Breast epithelium (tissue), 4 donors: ENCODE measurements at regions not wholly inside any gene's neighbourhood (a gene's known extent, or its start where the extent isn't known, plus 50 kb on each side); places are given as distances from the start of the nearest gene placed in this dataset.

ENCODE experiments used
- DNase-seq, 2 donors: peaks; one replicate each; pipeline ENCODE4 v3.0.0-alpha.2; 2019; ENCODE audit warnings: low spot score in 2 of 2
- H3K27ac ChIP-seq, 2 donors: fragments of 200-600 bp; sonication (generic) in 1 of 2; one replicate each; pipeline ENCODE4 v1.5.1; 2016 to 2019; ENCODE audit warnings: mild to moderate bottlenecking in 1 of 2
- H3K27me3 ChIP-seq, 2 donors: fragments of 200-600 bp; sonication (generic) in 1 of 2; one replicate each; pipeline versions ENCODE4 v1.5.1 to v1.6.0; 2017 to 2019; ENCODE audit warnings: control low read depth in 1 of 2, mild to moderate bottlenecking in 1 of 2
- H3K36me3 ChIP-seq: fragments of 200-600 bp; one replicate; pipeline ENCODE4 v1.5.1; 2019
- H3K4me1 ChIP-seq, 2 donors: fragments of 200-600 bp; sonication (generic); one replicate each; pipeline ENCODE4 v1.5.1; 2016 to 2019; ENCODE audit warnings: control low read depth in 1 of 2
- H3K4me3 ChIP-seq, 3 donors: fragments of 200-600 bp; sonication (generic); 1 replicate in 2 of 3; 2 replicates in 1 of 3; pipeline ENCODE4 v1.5.1; 2016 to 2019; ENCODE audit warnings: mild to moderate bottlenecking in 3 of 3, moderate library complexity in 2 of 3
- H3K9me3 ChIP-seq, 2 donors: fragments of 200-600 bp; sonication (generic) in 1 of 2; one replicate each; pipeline ENCODE4 v1.5.1; 2016 to 2019; ENCODE audit warnings: control low read depth in 1 of 2
- POLR2A ChIP-seq: fragments of 450-650 bp; IDR thresholded peaks from one replicate; pipeline ENCODE4 v1.6.1; 2016; ENCODE audit warnings: antibody characterized with exemption, mild to moderate bottlenecking, moderate library complexity
- POLR2AphosphoS5 ChIP-seq, 3 donors: sonication (generic); formaldehyde crosslinking; IDR thresholded peaks; one replicate each; pipeline ENCODE4 v1.6.1; 2017; ENCODE audit warnings: antibody characterized with exemption in 3 of 3
- intact Hi-C: fragments of 100-400 bp; cut with DNase I; formaldehyde crosslinking; loops from one replicate; pipeline ENCODE4 v1.15.1; 2023; ENCODE audit warnings: low total_unique reads
- TF ChIP-seq, protein P1 (sequence below), 3 donors: fragments of 450-650 bp; IDR thresholded peaks; one replicate each; pipeline ENCODE4 v1.5.1; 2016 to 2017; ENCODE audit warnings: antibody characterized with exemption in 3 of 3, mild to moderate bottlenecking in 3 of 3, moderate library complexity in 3 of 3

DNA sequence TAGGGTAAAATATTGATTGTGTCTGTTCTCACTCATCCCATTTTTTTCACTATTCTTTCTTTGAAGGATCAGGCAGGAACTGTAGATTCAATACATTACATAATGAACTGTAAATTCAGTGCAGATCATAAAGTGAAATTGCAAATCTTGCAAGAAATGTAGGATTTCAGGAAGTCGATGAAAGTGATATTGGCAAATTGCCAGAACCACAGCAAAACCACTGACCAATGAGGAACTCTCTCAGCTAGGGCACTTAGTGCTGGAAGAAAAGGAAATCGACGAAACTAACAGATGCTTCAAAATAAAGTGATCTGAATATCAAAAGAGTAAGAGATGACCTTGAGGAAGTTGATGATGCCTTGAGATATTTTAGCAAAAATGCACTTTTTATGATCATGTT lies 157.6 kb downstream of the AACS start:
- no peak for DNase-seq
- peaks cover 0 to 22% of the 10 kb centered on the region in 2 donors for H3K27me3 ChIP-seq
- no peak for TF ChIP-seq POLR2A
- TF ChIP-seq POLR2AphosphoS5 (IDR thresholded peaks at IDR 0.05), result no peak
- peaks cover 0 to 3% of the 10 kb centered on the region in 2 donors for H3K9me3 ChIP-seq
- intact Hi-C loops, result no loop called here
- H3K27ac ChIP-seq, result no peak overlapping the region
- H3K4me1 ChIP-seq, result no peaks in the 10 kb centered on the region
- H3K4me3 ChIP-seq, result no peak overlapping the region
- no peaks in the 10 kb centered on the region for H3K36me3 ChIP-seq

DNA sequence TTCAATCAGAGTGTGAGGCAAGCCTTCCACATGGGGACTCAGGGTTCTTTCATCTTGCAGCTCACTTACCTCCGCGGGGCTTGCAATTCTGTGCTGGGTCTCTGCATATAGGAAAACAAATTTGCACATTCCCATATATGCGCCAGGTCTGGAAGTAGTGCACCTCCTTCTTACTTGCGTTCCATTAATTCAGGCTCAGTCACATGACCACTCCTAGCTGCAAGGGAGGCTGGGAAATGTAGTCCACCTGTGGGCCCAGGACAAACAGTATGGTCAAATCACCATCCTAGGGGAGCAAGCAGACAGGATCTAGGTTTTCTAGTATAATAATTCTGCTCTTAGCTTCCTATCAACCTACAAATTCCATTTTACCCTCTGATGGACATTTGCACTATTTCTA lies 160.4 kb downstream of the AACS start:
- no peak for DNase-seq
- Histone ChIP-seq H3K4me3 (no peak overlapping the region), H3K9me3 (peaks cover 0 to 3% of the 10 kb centered on the region in 2 donors), H3K27me3 (peaks cover 0 to 3% of the 10 kb centered on the region in 2 donors), H3K27ac (no peak overlapping the region), H3K4me1 (no peaks in the 10 kb centered on the region), H3K36me3 (no peaks in the 10 kb centered on the region)
- intact Hi-C loops, result no loop called here
- TF ChIP-seq POLR2AphosphoS5 (IDR thresholded peaks at IDR 0.05), result no peak
- no peak for TF ChIP-seq POLR2A
- TF ChIP-seq, protein P1, sequence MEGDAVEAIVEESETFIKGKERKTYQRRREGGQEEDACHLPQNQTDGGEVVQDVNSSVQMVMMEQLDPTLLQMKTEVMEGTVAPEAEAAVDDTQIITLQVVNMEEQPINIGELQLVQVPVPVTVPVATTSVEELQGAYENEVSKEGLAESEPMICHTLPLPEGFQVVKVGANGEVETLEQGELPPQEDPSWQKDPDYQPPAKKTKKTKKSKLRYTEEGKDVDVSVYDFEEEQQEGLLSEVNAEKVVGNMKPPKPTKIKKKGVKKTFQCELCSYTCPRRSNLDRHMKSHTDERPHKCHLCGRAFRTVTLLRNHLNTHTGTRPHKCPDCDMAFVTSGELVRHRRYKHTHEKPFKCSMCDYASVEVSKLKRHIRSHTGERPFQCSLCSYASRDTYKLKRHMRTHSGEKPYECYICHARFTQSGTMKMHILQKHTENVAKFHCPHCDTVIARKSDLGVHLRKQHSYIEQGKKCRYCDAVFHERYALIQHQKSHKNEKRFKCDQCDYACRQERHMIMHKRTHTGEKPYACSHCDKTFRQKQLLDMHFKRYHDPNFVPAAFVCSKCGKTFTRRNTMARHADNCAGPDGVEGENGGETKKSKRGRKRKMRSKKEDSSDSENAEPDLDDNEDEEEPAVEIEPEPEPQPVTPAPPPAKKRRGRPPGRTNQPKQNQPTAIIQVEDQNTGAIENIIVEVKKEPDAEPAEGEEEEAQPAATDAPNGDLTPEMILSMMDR (IDR thresholded peaks at IDR 0.05), result no peak

DNA sequence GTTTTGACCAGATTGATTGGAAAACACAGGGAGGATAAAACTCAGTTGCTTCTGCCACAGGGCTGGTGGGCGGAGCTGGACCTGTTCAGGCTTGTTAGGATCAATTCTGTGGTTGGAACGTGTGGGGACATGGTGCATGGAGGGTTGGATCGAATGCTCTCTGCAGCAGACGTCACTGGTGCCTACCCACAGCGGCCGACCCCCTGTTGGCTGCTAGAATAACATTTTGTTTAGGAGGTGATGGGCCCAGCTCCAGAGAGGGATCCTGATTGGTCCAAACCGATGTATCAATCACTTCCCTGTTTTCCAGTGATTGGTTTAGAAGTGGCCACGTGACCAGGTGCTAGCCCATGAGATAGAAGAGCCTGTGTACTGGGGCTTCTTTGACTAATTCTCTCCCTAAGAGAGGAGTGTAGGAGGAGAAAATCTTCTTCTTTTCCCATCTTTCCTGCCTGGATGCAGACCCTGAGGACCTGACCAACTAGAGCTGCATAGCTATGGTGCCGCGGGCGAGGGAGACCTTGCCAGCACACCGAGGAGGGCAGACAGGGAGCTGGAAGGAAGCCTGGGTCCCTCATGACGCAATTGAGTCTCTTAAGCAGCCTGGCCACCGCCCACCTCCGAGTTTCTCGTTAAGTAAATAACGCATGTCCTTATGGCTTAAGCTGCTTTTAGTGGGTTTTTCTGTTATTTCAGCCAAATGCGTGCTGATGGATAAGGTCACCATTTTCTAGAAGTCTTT lies 163.5 kb downstream of the AACS start:
- H3K27ac ChIP-seq, result no peak overlapping the region
- H3K9me3 ChIP-seq, result peaks cover 0 to 3% of the 10 kb centered on the region in 2 donors
- no peaks in the 10 kb centered on the region for H3K27me3 ChIP-seq
- no peaks in the 10 kb centered on the region for H3K4me1 ChIP-seq
- no peak for DNase-seq
- TF ChIP-seq POLR2AphosphoS5 (IDR thresholded peaks at IDR 0.05), result no peak
- TF ChIP-seq, protein P1 (IDR thresholded peaks at IDR 0.05), result no peak
- TF ChIP-seq POLR2A, result no peak
- H3K36me3 ChIP-seq, result no peaks in the 10 kb centered on the region
- intact Hi-C loops, result no loop called here
- no peak overlapping the region for H3K4me3 ChIP-seq

DNA sequence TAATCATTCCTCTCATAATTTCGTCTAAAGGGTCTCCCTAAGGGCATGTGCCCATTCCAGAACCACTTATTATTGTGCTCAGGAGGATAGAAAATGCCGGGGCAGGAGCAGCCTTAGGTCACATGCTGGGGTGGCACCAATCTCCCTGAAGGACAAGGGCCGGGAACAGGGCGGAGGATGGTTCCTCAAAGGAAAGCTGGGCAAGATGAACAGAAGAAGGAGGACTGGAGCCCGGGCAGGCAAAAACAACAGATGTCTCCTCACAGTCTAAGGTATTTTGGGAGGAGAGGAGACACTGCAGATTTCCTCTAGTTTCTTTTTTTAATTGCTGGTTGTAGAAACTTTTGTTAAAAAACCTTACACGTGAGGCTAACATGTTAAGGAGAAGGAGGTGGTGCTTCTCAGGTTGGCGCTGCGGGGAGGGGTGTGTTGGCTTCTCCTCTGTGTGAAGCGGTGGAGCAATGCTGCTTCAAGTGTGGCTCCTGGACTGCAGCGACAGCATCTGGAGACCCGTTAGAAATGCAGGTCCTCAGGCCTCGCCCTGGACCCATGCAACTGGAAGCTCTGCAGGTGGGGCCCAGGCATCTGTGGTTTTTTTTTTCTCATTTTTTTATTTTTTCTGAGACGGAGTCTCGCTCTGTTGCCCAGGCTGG lies 164.8 kb downstream of the AACS start:
- Histone ChIP-seq H3K4me1 (no peaks in the 10 kb centered on the region), H3K9me3 (no peaks in the 10 kb centered on the region), H3K4me3 (no peak overlapping the region), H3K27me3 (peaks cover 0 to 3% of the 10 kb centered on the region in 2 donors), H3K27ac (no peak overlapping the region), H3K36me3 (no peaks in the 10 kb centered on the region)
- intact Hi-C loops, result no loop called here
- TF ChIP-seq POLR2AphosphoS5 (IDR thresholded peaks at IDR 0.05), result no peak
- TF ChIP-seq, protein P1 (IDR thresholded peaks at IDR 0.05), result no peak
- TF ChIP-seq POLR2A, result no peak
- no peak for DNase-seq

DNA sequence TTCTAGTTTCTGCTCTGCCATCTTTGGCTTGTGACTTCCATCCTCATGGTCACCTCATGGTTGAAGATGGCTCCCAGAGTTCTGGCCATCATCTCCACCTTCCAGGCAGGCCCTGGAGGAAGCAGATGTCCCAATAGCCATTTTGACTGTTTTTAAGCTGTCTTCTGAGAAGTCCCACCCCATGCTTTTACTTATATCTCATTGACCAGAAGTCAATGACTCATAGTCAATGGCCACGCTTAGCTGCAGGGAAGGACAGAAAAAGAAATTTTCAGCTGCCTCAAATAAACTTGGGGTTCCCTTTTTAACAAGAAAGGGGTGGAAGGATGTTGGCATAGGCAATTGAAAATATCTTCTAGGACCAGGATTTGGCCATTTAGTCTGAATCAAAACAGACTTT lies 168.1 kb downstream of the AACS start:
- intact Hi-C loops, result no loop called here
- no peak for DNase-seq
- no peaks in the 10 kb centered on the region for H3K36me3 ChIP-seq
- TF ChIP-seq POLR2AphosphoS5 (IDR thresholded peaks at IDR 0.05) (no peak), POLR2A (no peak)
- TF ChIP-seq, protein P1 (IDR thresholded peaks at IDR 0.05), result no peak
- no peaks in the 10 kb centered on the region for H3K9me3 ChIP-seq
- H3K27ac ChIP-seq, result no peak overlapping the region
- peaks cover 0 to 12% of the 10 kb centered on the region in 2 donors for H3K27me3 ChIP-seq
- H3K4me1 ChIP-seq, result no peaks in the 10 kb centered on the region
- H3K4me3 ChIP-seq, result no peak overlapping the region
